Cerebellar nuclear complex (tissue), 1 donor: ENCODE measurements at regions not wholly inside any gene's neighbourhood (a gene's known extent, or its start where the extent isn't known, plus 50 kb on each side); places are given as distances from the start of the nearest gene placed in this dataset.
"Not testable (repeated sequence)": the region's sequence is repeated elsewhere in the genome, so short reads cannot be mapped to it uniquely, and the experiment has no call there.

Source experiments
- DNase-seq, 2 experiments: peaks; one replicate each; lab custom pipeline; 2025; lab: John Stamatoyannopoulos, UW

GRCh38 chr7:113783403-113783802 is 135.4 kb downstream of the PPP1R3A start:
- no peak for DNase-seq

- DNase-seq, result no peak
Observed at GRCh38 chr7:113775804-113776203, 143.0 kb downstream of the PPP1R3A start.

DNA sequence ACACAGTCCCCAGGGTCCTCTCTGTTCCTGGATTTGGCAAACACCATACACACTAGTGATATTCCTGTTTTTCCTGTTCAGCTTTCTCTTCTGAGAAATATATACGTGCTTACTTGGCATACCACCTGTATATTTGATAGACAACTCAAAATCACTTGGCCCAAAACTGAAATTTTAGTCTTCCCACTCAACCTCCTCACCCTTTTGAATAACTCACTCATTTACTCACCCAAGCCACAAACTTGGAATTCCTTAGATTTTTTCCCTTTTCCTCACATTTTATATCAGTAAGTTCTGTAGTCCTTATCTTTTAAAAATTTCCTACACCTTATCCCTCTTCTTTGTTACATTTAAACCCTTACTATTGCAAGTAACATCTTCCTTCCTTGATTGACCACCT is 143.4 kb downstream of the PPP1R3A start:
- no peak for DNase-seq

DNA sequence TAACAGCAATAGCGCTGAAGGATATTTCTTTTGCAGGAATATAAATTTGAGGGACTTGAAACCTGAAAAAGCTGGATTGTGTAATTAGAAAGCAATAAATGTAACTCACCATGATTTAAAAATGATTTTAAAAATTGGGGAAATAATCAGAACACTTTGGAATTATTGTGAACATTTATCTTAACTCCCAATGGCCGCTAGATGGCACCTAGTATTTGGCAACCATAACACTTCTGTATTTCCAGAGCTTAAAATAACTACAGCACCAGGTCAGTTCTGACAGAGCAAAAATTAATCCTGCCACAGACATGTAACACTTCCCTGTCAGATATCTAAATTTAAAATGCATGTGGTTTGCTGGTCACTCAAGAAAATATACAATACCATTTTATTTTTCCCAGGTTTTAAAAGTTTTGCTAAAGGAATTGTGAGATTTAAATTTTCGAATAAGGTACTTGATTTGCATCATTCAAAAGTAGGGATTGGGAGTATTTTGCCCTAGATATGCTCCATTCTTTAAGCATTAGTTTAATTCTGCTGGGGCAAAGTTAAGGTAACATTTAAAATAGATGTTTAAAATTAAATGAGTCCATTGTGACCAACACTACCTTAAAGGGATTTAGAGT is 144.5 kb downstream of the PPP1R3A start:
- no peak for DNase-seq

- DNase-seq, result no peak
Observed at GRCh38 chr7:113770146-113770738, 148.6 kb downstream of the PPP1R3A start.

DNA sequence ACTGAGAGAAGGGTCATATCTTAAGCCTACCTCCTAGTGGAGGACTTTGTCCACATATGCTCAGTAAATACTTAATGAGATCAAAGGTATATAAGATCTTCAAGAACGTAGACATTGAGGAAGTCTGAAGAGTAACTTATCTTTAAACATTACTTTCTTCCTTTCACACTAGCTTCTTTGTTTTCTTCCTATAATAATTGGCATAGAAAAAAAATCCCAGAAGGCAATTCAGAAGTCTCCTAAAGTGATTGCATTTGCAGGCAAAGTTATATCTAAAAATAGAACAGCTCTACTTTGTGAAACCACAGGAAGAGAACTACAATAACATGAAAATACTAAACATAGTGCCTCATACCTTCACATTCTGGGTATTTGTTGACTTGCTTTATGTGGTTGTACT is 150.4 kb downstream of the PPP1R3A start:
- DNase-seq, result no peak

DNA sequence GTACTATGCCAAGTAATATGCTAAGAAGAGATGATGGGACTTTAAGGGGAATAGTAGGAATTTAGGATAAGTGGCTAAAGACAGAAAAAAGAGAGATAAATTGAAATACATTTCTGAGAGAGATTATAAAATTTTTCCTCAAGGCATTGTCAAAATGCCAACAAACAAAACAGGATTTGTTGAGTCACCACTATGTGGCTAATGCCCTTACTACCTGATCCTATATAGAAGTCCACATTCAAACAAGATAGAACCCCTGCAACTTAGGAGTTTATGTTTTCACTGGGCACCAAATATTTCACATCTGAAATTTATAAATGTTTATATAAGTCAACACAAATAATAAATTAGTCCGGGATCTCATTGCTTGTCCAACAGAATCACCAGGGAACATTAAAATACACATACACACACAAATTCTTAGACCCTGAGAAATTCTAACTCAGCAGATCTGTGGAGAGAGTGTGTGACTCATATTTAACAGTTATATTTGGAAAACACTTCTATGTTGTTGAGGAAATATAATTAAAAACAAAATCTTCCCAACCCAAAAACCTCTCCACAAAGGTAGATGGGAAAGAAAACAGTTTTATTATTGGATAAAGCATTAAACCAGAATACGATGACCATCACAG is 154.3 kb downstream of the PPP1R3A start:
- DNase-seq, result no peak

DNA sequence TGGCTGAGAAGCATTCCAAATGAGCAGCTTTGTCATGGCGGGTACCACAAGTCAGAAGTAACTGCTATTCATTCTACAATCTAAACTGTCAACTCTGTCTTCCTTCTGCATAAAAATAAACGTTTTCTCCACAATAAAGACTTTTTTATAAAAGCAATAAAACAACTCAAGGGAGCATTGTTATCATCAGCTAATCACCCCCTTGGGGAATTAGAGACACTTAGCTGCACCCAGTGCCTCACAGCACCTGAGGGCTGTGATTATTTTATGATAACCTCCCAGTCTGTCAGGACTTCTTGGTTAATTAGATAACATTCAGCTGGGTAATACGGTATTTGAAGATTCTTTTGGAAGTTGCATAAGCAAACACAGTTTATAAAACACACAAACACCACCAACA is 155.6 kb downstream of the PPP1R3A start:
- no peak for DNase-seq

DNA sequence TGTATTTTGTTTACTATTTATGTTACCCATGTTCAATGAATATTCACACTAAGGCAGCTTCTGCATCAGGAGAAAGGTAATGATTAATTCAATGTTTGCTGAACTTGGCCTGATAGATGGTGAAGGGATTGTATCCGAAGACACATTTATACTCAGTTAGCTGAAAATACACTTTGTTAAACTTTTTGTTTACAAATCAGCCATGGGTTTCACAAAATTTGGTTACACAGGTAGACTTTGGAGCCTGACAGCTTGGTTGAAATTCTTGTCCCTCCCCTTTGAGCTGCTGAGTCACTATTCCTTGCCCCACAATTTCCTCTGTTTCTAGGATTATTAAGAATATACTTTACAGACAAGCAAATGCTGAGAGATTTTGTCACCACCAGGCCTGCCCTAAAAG is 162.6 kb downstream of the PPP1R3A start:
- DNase-seq, result no peak

DNA sequence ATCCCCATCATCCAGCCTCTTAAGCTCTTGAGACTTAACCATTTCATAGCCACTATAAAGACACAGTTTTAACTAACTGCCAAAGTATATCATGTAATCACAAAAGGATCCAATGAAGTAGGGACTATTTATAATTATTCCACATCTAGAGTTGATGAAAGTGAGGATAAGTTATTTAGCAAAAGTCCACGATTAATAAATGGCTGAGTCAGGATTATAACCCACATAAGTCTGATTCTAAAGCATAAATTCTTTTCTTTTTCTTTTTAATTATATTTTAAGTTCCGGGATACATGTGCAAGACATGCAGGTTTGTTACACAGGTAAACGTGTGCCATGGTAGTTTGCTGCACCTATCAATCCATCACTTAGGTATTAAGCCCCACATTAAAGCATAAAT is 166.1 kb downstream of the PPP1R3A start:
- no peak for DNase-seq

GRCh38 chr7:113752289-113752688 is 166.5 kb downstream of the PPP1R3A start:
- DNase-seq, result no peak

DNA sequence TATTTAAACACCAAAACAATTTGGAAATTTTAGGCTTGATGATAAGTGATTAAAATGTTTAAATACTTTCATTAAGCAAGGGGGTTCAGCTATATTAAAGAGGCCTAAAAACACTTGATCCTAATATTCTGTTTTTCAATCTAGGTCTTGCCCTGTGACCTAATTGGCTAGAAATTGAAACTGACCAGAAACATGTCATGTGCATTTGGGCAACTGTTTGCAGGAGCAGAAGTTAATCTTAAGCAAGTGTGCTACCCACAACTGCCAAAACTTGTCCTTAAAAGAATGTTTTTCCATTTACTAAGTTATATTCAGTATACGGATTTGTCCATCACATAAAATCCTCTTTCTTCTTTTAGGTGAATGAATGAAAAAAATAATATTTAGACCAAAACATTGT is 167.3 kb downstream of the PPP1R3A start:
- DNase-seq, result no peak

DNA sequence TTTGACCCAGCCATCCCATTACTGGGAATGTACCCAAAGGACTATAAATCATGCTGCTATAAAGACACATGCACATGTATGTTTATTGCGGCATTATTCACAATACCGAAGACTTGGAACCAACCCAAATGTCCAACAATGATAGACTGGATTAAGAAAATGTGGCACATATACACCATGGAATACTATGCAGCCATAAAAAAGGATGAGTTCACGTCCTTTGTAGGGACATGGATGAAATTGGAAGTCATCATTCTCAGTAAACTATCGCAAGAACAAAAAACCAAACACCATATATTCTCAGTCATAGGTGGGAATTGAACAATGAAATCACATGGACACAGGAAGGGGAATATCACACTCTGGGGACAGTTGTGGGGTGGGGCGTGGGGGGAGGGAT is 170.4 kb downstream of the PPP1R3A start:
- not testable (repeated sequence) for DNase-seq

DNA sequence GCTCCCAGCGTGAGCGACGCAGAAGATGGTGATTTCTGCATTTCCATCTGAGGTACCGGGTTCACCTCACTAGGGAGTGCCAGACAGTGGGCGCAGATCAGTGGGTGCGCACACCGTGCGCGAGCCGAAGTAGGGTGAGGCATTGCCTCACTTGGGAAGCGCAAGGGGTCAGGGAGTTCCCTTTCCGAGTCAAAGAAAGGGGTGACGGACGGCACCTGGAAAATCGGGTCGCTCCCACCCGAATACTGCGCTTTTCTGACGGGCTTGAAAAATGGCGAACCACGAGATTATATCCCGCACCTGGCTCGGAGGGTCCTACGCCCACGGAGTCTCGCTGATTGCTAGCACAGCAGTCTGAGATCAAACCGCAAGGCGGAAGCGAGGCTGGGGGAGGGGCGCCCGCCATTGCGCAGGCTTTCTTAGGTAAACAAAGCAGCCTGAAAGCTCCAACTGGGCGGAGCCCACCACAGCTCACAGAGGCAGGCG is 175.8 kb downstream of the PPP1R3A start:
- not testable (repeated sequence) for DNase-seq

GRCh38 chr7:113742377-113742776 is 176.4 kb downstream of the PPP1R3A start:
- DNase-seq, result no peak

DNA sequence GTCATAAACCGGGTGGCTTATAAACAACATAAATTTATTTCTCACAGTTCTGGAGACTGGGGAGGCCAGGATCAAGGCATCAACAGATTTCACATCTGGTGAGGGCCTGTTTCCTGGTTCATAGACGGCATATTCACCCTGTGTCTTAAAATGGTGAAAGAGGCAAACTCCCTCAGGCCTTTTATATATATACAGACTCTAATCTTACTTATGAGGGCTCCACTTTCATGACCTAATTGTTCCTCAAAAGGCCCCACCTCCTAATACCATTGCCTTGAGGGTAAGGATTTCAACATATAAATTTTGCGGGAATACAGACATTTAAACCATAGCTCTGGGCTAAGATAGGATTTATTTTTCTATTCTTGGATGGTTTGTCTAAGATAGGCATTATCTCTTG is 187.2 kb downstream of the PPP1R3A start:
- DNase-seq, result no peak

- no peak for DNase-seq
Observed at GRCh38 chr7:113730309-113730955, 188.4 kb downstream of the PPP1R3A start.

- no peak for DNase-seq
Observed at GRCh38 chr7:113727486-113727885, 191.3 kb downstream of the PPP1R3A start.

DNA sequence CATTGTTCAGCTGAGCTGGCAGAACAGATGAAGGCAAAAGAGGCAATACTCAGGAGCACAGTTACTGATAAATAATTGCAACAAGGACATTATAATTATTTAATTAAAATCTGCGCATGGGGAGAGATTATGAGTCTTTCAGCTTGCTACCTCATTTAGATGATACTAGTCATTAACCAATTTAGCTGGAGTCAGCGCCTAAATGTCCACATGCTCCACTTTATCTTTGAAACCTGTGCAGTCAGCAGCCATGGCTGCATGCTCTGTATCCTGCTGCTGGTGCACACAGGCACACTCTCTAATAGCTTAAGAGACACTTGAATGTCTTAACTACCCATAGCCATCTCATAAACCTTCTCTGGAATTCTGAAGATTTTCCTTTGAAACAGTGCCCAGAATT is 196.8 kb downstream of the PPP1R3A start:
- no peak for DNase-seq

- DNase-seq, result no peak
Observed at GRCh38 chr7:113717739-113718138, 201.1 kb downstream of the PPP1R3A start.

GRCh38 chr7:113715981-113716856 is 202.6 kb downstream of the PPP1R3A start:
- no peak for DNase-seq

GRCh38 chr7:113715262-113715661 is 203.5 kb downstream of the PPP1R3A start:
- no peak for DNase-seq
